AG04450 (cell line): ENCODE measurements at regions not wholly inside any gene's neighbourhood (a gene's known extent, or its start where the extent isn't known, plus 50 kb on each side); places are given as distances from the start of the nearest gene placed in this dataset.

ENCODE experiments used
- CTCF ChIA-PET: fragments of 300-600, 350-600 bp; formaldehyde crosslinking; extraction: SDS; loops from one replicate; lab custom pipeline; 2022; ENCODE audit warnings: antibody characterized with exemption, inconsistent platforms; lab: Charles Lee
- POLR2A ChIA-PET: fragments of 350-600 bp; formaldehyde crosslinking; extraction: SDS; loops from one replicate; lab custom pipeline; 2021; ENCODE audit warnings: antibody characterized with exemption, inconsistent platforms; lab: Yijun Ruan, JAX
- DNase-seq: peaks from one replicate; pipeline ENCODE4 v3.0.0-alpha.2; 2011; ENCODE audit warnings: low read depth, low spot score
- H3K27ac ChIP-seq: one replicate; pipeline ENCODE4 v1.5.1; 2012; ENCODE audit warnings: low read depth, low read length, control low read depth
- H3K27me3 ChIP-seq: one replicate; pipeline ENCODE4 v1.6.0; 2012; ENCODE audit warnings: low read length; ENCODE audit not compliant: control insufficient read depth, insufficient read depth
- H3K4me3 ChIP-seq: 2 replicates; pipeline ENCODE4 v1.5.1; 2011; ENCODE audit warnings: mild to moderate bottlenecking, low read depth, low read length, control low read depth
- H3K9me3 ChIP-seq: 2 replicates; pipeline ENCODE4 v1.5.1; 2012; ENCODE audit warnings: low read length; ENCODE audit not compliant: control insufficient read depth, insufficient read depth
- TF ChIP-seq, protein P1 (sequence below): IDR thresholded peaks from 2 replicates; pipeline ENCODE4 v1.5.1; 2011; ENCODE audit warnings: low read depth, low read length, control low read depth, inconsistent platforms

DNA sequence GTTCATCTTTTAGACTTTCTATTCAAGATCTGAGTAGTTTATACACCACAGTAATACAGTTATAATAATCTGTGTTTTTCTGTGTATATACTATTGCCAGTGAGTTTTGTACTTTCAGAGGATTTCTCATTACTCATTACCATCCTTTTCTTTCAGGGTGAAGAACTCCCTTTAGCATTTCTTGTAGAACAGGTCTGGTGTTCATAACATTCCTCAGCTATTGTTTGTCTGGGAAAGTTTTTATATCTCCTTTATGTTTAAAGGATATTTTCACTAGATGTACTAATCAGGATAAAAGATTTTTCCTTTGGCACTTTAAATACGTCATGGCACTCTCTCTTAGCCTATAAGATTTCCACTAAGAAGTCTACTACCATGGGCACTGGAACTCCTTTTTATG, 705.5 kb downstream of the SLC4A3 start:
- Histone ChIP-seq H3K27me3 (no peaks in the 10 kb centered on the region), H3K27ac (no peak overlapping the region), H3K9me3 (no peaks in the 10 kb centered on the region), H3K4me3 (no peak overlapping the region)
- TF ChIP-seq, protein P1, sequence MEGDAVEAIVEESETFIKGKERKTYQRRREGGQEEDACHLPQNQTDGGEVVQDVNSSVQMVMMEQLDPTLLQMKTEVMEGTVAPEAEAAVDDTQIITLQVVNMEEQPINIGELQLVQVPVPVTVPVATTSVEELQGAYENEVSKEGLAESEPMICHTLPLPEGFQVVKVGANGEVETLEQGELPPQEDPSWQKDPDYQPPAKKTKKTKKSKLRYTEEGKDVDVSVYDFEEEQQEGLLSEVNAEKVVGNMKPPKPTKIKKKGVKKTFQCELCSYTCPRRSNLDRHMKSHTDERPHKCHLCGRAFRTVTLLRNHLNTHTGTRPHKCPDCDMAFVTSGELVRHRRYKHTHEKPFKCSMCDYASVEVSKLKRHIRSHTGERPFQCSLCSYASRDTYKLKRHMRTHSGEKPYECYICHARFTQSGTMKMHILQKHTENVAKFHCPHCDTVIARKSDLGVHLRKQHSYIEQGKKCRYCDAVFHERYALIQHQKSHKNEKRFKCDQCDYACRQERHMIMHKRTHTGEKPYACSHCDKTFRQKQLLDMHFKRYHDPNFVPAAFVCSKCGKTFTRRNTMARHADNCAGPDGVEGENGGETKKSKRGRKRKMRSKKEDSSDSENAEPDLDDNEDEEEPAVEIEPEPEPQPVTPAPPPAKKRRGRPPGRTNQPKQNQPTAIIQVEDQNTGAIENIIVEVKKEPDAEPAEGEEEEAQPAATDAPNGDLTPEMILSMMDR = no peak
- ChIA-PET POLR2A (no interaction called here), CTCF (no interaction called here)
- DNase-seq = no peak

DNA sequence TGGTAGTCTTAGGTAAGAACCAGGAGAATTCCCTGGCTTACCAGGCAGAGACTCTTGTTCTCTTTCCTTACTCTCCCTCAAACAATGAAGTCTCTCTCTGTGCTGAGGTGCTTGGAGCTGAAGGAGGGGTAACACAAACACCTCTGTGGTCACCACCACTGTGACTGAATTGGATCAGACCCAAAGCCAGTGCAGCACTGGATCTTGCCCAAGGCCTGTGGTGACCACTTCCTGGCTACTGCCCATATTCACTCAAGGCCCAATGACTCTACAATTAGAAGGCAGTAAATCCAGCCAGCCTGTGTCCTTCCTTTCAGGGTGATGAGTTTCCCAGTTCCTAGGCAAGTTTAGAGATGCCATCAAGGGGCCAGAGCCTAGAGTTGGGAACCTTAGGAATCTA, 706.8 kb downstream of the SLC4A3 start:
- CTCF ChIA-PET = no interaction called here
- TF ChIP-seq, protein P1 = no peak
- H3K27me3 ChIP-seq = no peaks in the 10 kb centered on the region
- no peaks in the 10 kb centered on the region for H3K9me3 ChIP-seq
- POLR2A ChIA-PET = interaction anchor here (0.6 kb wide), 2 partner anchors 97 to 540 kb away, joined by 3 to 14 read pairs; no protein-coding TSS in a partner anchor
- H3K4me3 ChIP-seq = no peak overlapping the region
- no peak overlapping the region for H3K27ac ChIP-seq
- no peak for DNase-seq

DNA sequence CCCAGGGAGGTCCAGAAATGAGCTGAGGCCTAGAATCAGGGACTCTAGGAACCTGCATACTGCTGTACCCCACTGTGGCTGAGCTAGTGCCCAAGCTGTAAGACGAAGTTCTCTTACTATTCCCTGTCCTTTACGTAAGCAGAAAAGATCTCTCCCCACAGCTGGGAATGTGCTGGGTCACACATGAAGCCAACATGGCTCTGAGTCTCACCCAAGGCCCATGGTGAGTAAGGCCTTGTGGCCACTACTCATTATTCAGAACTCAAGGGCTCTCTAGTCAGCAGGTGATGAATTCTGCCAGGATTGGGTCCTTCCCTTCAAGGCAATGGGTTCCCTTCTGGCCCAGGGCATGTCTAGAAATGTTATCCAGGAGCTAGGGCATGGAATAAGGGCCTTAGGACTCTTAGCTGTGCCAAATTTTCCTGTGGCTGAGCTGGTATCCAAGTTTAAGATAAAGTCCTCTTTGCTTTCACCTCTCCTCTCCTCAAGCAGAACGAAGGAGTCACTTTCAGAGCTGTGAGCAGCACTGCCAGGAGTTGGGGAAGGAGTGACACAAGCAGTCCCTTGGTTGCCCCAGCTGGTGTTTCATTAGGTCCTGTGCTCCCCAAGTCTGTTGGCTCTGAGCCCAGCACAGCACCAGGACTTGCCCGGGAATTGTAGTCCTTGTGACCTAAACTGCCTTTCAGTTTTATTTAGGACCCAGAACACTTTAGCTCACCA, 707.6 kb downstream of the SLC4A3 start:
- no peak overlapping the region for H3K27ac ChIP-seq
- H3K27me3 ChIP-seq = no peaks in the 10 kb centered on the region
- H3K9me3 ChIP-seq = no peaks in the 10 kb centered on the region
- ChIA-PET POLR2A (no interaction called here), CTCF (no interaction called here)
- H3K4me3 ChIP-seq = no peak overlapping the region
- TF ChIP-seq, protein P1 = no peak
- DNase-seq = no peak

DNA sequence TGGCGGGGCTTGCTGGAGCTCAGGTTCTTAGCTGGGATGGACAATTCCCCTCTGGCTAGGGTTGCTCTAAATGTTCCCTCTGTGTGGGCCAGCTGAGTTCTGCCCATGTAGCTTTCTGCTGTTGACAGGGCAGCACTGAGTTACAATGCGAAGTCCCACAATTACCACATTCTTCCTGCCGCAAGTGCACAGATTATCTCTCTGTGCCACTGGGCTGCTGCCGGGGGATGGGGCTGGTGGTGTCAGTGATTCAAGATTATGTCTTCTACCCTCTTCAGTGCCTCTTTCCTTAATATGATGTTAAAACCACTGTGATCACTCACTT, 708.1 kb downstream of the SLC4A3 start:
- ChIA-PET POLR2A (no interaction called here), CTCF (no interaction called here)
- Histone ChIP-seq H3K4me3 (no peak overlapping the region), H3K27ac (no peak overlapping the region), H3K27me3 (no peaks in the 10 kb centered on the region), H3K9me3 (no peaks in the 10 kb centered on the region)
- TF ChIP-seq, protein P1 = no peak
- DNase-seq = no peak

GRCh38 chr2:220336771-220337170, 709.3 kb downstream of the SLC4A3 start:
- Histone ChIP-seq H3K27ac (no peak overlapping the region), H3K4me3 (no peak overlapping the region), H3K27me3 (no peaks in the 10 kb centered on the region), H3K9me3 (no peaks in the 10 kb centered on the region)
- TF ChIP-seq, protein P1 = no peak
- POLR2A ChIA-PET = no interaction called here
- DNase-seq = no peak
- CTCF ChIA-PET = no interaction called here
